Adrenal gland (tissue), 9 donors: ENCODE measurements at regions not wholly inside any gene's neighbourhood (a gene's known extent, or its start where the extent isn't known, plus 50 kb on each side); places are given as distances from the start of the nearest gene placed in this dataset.

Experiments
- DNase-seq, 7 donors: peaks; one replicate each; pipeline ENCODE4 v3.0.0-alpha.2; 2019 to 2020
- H3K27ac ChIP-seq, 5 donors: fragments of 200-600 bp; sonication (generic) in 4 of 5; 1 replicate in 3 of 5; 2 replicates in 2 of 5; pipeline versions ENCODE4 v1.5.1 to v1.8.0; 2016 to 2020; ENCODE audit warnings: mild to moderate bottlenecking in 1 of 5
- H3K27me3 ChIP-seq: fragments of 200-600 bp; 2 replicates; pipeline ENCODE4 v1.8.0; 2021
- H3K36me3 ChIP-seq, 2 donors: fragments of 200-600 bp; replicated peaks in 1 of 2; 1 replicate in 1 of 2; 2 replicates in 1 of 2; pipeline versions ENCODE4 v1.5.1 to v1.8.0; 2018 to 2022
- H3K4me1 ChIP-seq, 2 donors: fragments of 200-600 bp; replicated peaks in 1 of 2; 1 replicate in 1 of 2; 2 replicates in 1 of 2; pipeline versions ENCODE4 v1.5.1 to v1.8.0; 2018 to 2021
- H3K4me3 ChIP-seq, 4 donors: fragments of 200-600 bp; sonication (generic) in 3 of 4; one replicate each; pipeline ENCODE4 v1.5.1; 2016 to 2018
- H3K9me3 ChIP-seq, 3 donors: fragments of 200-600 bp; sonication (generic) in 1 of 3; replicated peaks in 1 of 3; 1 replicate in 2 of 3; 2 replicates in 1 of 3; pipeline versions ENCODE4 v1.5.1 to v1.8.0; 2016 to 2021
- CTCF ChIP-seq, 6 experiments: fragments of 450-650 bp in 4 of 6; fragments of 200-600 bp in 2 of 6; sonication (generic) in 1 of 6; IDR thresholded peaks; 1 replicate in 5 of 6; 2 replicates in 1 of 6; pipeline versions ENCODE4 v1.5.1 to v1.8.0; 2016 to 2021; ENCODE audit warnings: antibody characterized with exemption in 6 of 6, mild to moderate bottlenecking in 2 of 6, moderate library complexity in 1 of 6
- POLR2A ChIP-seq, 2 donors: fragments of 450-650 bp; IDR thresholded peaks; one replicate each; pipeline ENCODE4 v1.6.1; 2017; ENCODE audit warnings: antibody characterized with exemption in 2 of 2, mild to moderate bottlenecking in 2 of 2, moderate library complexity in 1 of 2
- WGBS, 4 donors: extraction: QIAGEN DNeasy Blood & Tissue Kit in 2 of 4; methylation state at CpG; one replicate each; pipeline versions ENCODE4 v1.1.5 to v1.1.7; 2013 to 2017; 5-methylcytosine and 5-hydroxymethylcytosine counted together
- intact Hi-C, 2 donors: fragments of 100-400 bp; cut with DNase I; formaldehyde crosslinking; loops; one replicate each; pipeline versions ENCODE4 v1.14.1 to v1.15.0; 2022 to 2023
- donor health status: healthy with polysubstance abuse.
- donor health status: Bipolar disorder and iron deficiency.
- donor health status: DM: yes; HTN: yes; CAD: no.
- donor health status: DM: no; HTN: no; CAD: no.
- donor health status: DM: no; HTN: no; CAD: no.

GRCh38 chr10:123462756-123463155 is 203.4 kb upstream of the GPR26 start:
- Histone ChIP-seq H3K36me3 (no peaks in the 10 kb centered on the region), H3K4me1 (no peaks in the 10 kb centered on the region), H3K9me3 (no peaks in the 10 kb centered on the region), H3K4me3 (no peak overlapping the region), H3K27ac (no peak overlapping the region), H3K27me3 (peaks cover 9% of the 10 kb centered on the region)
- intact Hi-C loops, result no loop called here
- TF ChIP-seq POLR2A (IDR thresholded peaks at IDR 0.05), result no peak
- no peak for TF ChIP-seq CTCF (IDR thresholded peaks at IDR 0.05)
- DNase-seq, result no peak
- 57 to 86% (median 66%) methylated on average over 4 of the region's 4 CpGs for WGBS, 4 donors

- intact Hi-C loops, result no loop called here
- Histone ChIP-seq H3K27me3 (peaks cover 9% of the 10 kb centered on the region), H3K9me3 (no peaks in the 10 kb centered on the region), H3K27ac (no peak overlapping the region), H3K4me3 (no peak overlapping the region), H3K36me3 (no peaks in the 10 kb centered on the region), H3K4me1 (no peaks in the 10 kb centered on the region)
- 32 to 76% (median 62%) methylated on average over 3 of the region's 3 CpGs for WGBS, 4 donors
- DNase-seq, result no peak
- no peak for TF ChIP-seq POLR2A (IDR thresholded peaks at IDR 0.05)
- no peak for TF ChIP-seq CTCF (IDR thresholded peaks at IDR 0.05)
Measured at GRCh38 chr10:123463181-123463580, 203.0 kb upstream of the GPR26 start.

- H3K27me3 ChIP-seq, result peaks cover 9% of the 10 kb centered on the region
- no peaks in the 10 kb centered on the region for H3K4me1 ChIP-seq
- H3K27ac ChIP-seq, result no peak overlapping the region
- DNase-seq, result no peak
- H3K4me3 ChIP-seq, result no peak overlapping the region
- no peak for TF ChIP-seq CTCF (IDR thresholded peaks at IDR 0.05)
- TF ChIP-seq POLR2A (IDR thresholded peaks at IDR 0.05), result no peak
- H3K9me3 ChIP-seq, result no peaks in the 10 kb centered on the region
- WGBS, 4 donors, result 83 to 91% (median 86%) methylated on average over 5 to 10 of the region's 10 CpGs
- intact Hi-C loops, result no loop called here
- H3K36me3 ChIP-seq, result no peaks in the 10 kb centered on the region
Measured at GRCh38 chr10:123463698-123464097, 202.5 kb upstream of the GPR26 start.

GRCh38 chr10:123464430-123465323 is 201.5 kb upstream of the GPR26 start:
- H3K9me3 ChIP-seq, result no peaks in the 10 kb centered on the region
- no peak for TF ChIP-seq CTCF (IDR thresholded peaks at IDR 0.05)
- no peak for TF ChIP-seq POLR2A (IDR thresholded peaks at IDR 0.05)
- no peak for DNase-seq
- H3K36me3 ChIP-seq, result no peaks in the 10 kb centered on the region
- no peaks in the 10 kb centered on the region for H3K4me1 ChIP-seq
- no peak overlapping the region for H3K27ac ChIP-seq
- intact Hi-C loops, result no loop called here
- WGBS, 4 donors, result 60 to 69% (median 63%) methylated on average over 3 of the region's 3 CpGs
- no peak overlapping the region for H3K4me3 ChIP-seq
- H3K27me3 ChIP-seq, result peaks cover 9% of the 10 kb centered on the region
